ENCODE measurements at regions not wholly inside any gene's neighbourhood (a gene's known extent, or its start where the extent isn't known, plus 50 kb on each side); places are given as distances from the start of the nearest gene placed in this dataset.

DNA sequence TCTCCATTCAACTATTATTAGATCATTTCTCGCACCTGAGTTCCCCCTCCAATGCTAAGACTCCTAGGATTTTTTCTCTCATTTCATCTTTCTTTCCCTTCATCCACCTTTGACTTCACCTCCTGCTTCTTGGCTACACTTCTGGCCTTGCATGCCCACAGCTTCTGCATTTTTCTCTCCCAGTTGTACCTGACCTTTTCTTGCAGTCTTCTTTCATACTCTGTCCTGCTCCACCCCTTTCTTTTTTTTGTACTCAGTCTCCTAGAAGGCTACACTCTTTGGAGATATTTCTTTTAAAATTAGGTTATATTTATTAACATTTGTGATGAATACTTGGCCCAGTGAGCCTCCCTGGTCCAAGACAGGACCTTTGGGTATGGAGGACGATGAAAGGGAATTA lies 190.4 kb downstream of the DEPDC1B start:
- no peaks in the 10 kb centered on the region for H3K9me2 ChIP-seq (ENCODE audit: insufficient read depth)
- H3K4me2 ChIP-seq (ENCODE audit: unreplicated experiment): no peak overlapping the region
- H3K27me3 ChIP-seq (replicated peaks; ENCODE audit: insufficient read depth): peaks cover 25% of the 10 kb centered on the region; the same call in 1 of the 2 replicates
- DNase-seq: no peak
- H4K20me1 ChIP-seq (ENCODE audit: insufficient read depth): no peaks in the 10 kb centered on the region
- H3K27ac ChIP-seq: no peak overlapping the region
- no peak overlapping the region for H3K9ac ChIP-seq
- no peaks in the 10 kb centered on the region for H3K36me3 ChIP-seq (ENCODE audit: low read depth)
- in situ Hi-C loops (cut with MboI): no loop called here
- no peak overlapping the region for H2AFZ ChIP-seq
- no peaks in the 10 kb centered on the region for H3K79me2 ChIP-seq (ENCODE audit: insufficient read depth)
- H3F3A ChIP-seq (ENCODE audit: insufficient read depth): no peaks in the 10 kb centered on the region
- TF ChIP-seq EZH2phosphoT487 (IDR thresholded peaks at IDR 0.05; ENCODE audit: insufficient read depth, low read depth): no peak
- no peak for TF ChIP-seq EZH2 (IDR thresholded peaks at IDR 0.05; ENCODE audit: insufficient read depth, poor library complexity, severe bottlenecking)
- no peaks in the 10 kb centered on the region for H3K9me3 ChIP-seq (ENCODE audit: low read depth)
- no peaks in the 10 kb centered on the region for H3K4me1 ChIP-seq (ENCODE audit: insufficient read depth)
- 19 to 23% methylated on average over 2 of the region's 2 CpGs for WGBS, 2 experiments (ENCODE audit: low coverage in 1 of 2, low lambda C conversion rate in 2 of 2, missing lambda C conversion rate in 2 of 2)
- H3K4me3 ChIP-seq: no peak overlapping the region

DNA sequence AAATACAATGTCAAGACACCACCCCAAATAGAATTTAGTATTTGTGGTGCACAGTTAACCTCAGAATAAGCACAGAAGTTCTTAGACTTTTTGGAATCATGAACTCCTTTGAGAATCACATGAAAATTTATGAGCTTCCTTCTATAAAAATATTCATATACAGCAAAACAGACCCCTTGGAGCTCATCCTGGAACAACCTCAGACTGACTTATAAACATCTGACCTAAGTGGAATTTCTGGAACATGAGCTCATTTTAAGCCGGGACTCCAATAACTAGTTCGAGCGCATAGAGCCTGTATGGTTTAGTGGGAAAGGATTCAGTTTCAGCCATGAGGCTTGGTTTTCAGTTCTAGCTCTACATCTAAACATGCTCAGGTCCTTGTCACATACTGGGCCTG lies 192.3 kb downstream of the DEPDC1B start:
- Histone ChIP-seq H3K36me3 (ENCODE audit: low read depth) (no peaks in the 10 kb centered on the region), H3K9me3 (ENCODE audit: low read depth) (no peaks in the 10 kb centered on the region), H3K79me2 (ENCODE audit: insufficient read depth) (no peaks in the 10 kb centered on the region), H3K4me1 (ENCODE audit: insufficient read depth) (no peaks in the 10 kb centered on the region), H2AFZ (no peak overlapping the region), H3K9ac (no peak overlapping the region), H3F3A (ENCODE audit: insufficient read depth) (no peaks in the 10 kb centered on the region), H4K20me1 (ENCODE audit: insufficient read depth) (no peaks in the 10 kb centered on the region), H3K4me3 (no peak overlapping the region), H3K4me2 (ENCODE audit: unreplicated experiment) (no peak overlapping the region), H3K27me3 (replicated peaks; ENCODE audit: insufficient read depth) (peaks cover 19% of the 10 kb centered on the region; the same call in 1 of the 2 replicates), H3K9me2 (ENCODE audit: insufficient read depth) (no peaks in the 10 kb centered on the region), H3K27ac (no peak overlapping the region)
- in situ Hi-C loops (cut with MboI): no loop called here
- WGBS, 2 experiments (ENCODE audit: low coverage in 1 of 2, low lambda C conversion rate in 2 of 2, missing lambda C conversion rate in 2 of 2): 7 to 21% methylated on average over 3 of the region's 3 CpGs
- TF ChIP-seq EZH2 (IDR thresholded peaks at IDR 0.05; ENCODE audit: insufficient read depth, poor library complexity, severe bottlenecking) (no peak), EZH2phosphoT487 (IDR thresholded peaks at IDR 0.05; ENCODE audit: insufficient read depth, low read depth) (no peak)
- DNase-seq: no peak

DNA sequence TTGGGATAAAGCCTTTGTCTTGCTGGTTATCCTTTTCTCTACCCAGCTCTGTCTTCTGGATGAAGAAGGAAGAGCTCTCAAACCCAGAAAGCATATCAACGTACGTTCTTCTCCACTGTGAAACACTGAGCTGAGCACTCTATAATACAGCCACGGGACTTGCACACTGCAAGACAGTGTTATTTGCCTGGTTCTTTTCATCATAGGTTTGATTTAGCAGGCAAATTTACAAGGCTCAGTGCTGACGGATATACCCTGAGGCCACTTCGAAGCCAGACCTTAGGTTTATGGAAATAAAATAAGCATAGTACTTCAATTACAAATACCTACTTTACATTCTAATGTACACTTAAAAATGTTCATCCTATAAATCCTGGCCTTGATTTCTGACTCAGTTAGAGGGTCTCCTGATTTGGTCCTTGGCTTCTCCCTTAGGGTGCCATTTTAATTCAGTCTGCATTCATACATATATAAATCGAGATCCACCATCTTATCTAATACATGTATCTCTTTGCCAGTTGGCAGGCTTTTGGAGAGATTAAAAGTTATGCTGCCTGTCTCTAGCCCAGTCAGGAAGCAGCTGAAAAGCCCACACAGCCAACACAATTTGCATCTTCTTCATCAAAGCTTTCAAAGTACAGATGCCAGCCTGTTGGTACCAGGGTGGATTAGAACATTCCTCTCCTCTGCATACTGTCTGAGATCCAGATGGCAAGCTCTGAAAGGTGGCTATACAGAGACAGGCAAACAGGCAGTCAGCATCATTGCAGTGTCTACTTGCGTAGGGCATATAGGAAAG lies 194.4 kb downstream of the DEPDC1B start:
- no peaks in the 10 kb centered on the region for H3K79me2 ChIP-seq (ENCODE audit: insufficient read depth)
- no peak overlapping the region for H3K27ac ChIP-seq
- H3K4me1 ChIP-seq (ENCODE audit: insufficient read depth): no peaks in the 10 kb centered on the region
- H3F3A ChIP-seq (ENCODE audit: insufficient read depth): no peaks in the 10 kb centered on the region
- H3K36me3 ChIP-seq (ENCODE audit: low read depth): no peaks in the 10 kb centered on the region
- no peak overlapping the region for H2AFZ ChIP-seq
- in situ Hi-C loops (cut with MboI): no loop called here
- H4K20me1 ChIP-seq (ENCODE audit: insufficient read depth): no peaks in the 10 kb centered on the region
- no peak overlapping the region for H3K9ac ChIP-seq
- 37 to 40% methylated on average over 7 of the region's 7 CpGs for WGBS, 2 experiments (ENCODE audit: low coverage in 1 of 2, low lambda C conversion rate in 2 of 2, missing lambda C conversion rate in 2 of 2)
- H3K27me3 ChIP-seq (replicated peaks; ENCODE audit: insufficient read depth): peaks cover 10% of the 10 kb centered on the region; the same call in 1 of the 2 replicates
- no peak overlapping the region for H3K4me2 ChIP-seq (ENCODE audit: unreplicated experiment)
- no peak overlapping the region for H3K4me3 ChIP-seq
- no peaks in the 10 kb centered on the region for H3K9me3 ChIP-seq (ENCODE audit: low read depth)
- no peaks in the 10 kb centered on the region for H3K9me2 ChIP-seq (ENCODE audit: insufficient read depth)
- TF ChIP-seq EZH2 (IDR thresholded peaks at IDR 0.05; ENCODE audit: insufficient read depth, poor library complexity, severe bottlenecking) (no peak), EZH2phosphoT487 (IDR thresholded peaks at IDR 0.05; ENCODE audit: insufficient read depth, low read depth) (no peak)
- DNase-seq: no peak

DNA sequence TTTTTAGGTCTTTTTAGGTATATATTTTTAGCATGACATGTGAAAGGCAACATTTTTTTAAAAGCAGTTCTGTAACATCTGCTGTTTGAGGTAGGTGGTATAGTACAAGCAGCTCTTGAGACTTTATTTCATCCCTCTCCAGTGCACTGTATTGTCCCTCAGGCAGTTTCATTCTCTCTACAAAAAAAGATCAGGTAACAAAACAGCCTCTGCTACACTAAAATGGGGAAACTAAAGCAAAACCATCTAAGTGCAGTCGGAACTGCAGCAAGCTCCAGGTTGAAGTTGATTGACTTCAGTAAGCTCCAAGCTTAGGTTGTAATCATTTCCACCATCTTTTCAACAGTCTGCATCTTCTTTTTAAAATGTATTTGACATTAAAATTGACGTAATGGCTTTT lies 195.6 kb downstream of the DEPDC1B start:
- Histone ChIP-seq H3K4me2 (ENCODE audit: unreplicated experiment) (no peak overlapping the region), H2AFZ (no peak overlapping the region), H3K36me3 (ENCODE audit: low read depth) (no peaks in the 10 kb centered on the region), H3K79me2 (ENCODE audit: insufficient read depth) (no peaks in the 10 kb centered on the region), H3K9me3 (ENCODE audit: low read depth) (no peaks in the 10 kb centered on the region), H3K4me3 (no peak overlapping the region), H3K4me1 (ENCODE audit: insufficient read depth) (no peaks in the 10 kb centered on the region), H3K27ac (no peak overlapping the region), H3K9me2 (ENCODE audit: insufficient read depth) (no peaks in the 10 kb centered on the region), H3F3A (ENCODE audit: insufficient read depth) (no peaks in the 10 kb centered on the region), H4K20me1 (ENCODE audit: insufficient read depth) (no peaks in the 10 kb centered on the region), H3K27me3 (replicated peaks; ENCODE audit: insufficient read depth) (peaks cover 7% of the 10 kb centered on the region; the same call in 1 of the 2 replicates), H3K9ac (no peak overlapping the region)
- DNase-seq: no peak
- in situ Hi-C loops (cut with MboI): no loop called here
- 28 to 40% methylated on average over 2 of the region's 2 CpGs for WGBS, 2 experiments (ENCODE audit: low coverage in 1 of 2, low lambda C conversion rate in 2 of 2, missing lambda C conversion rate in 2 of 2)
- TF ChIP-seq EZH2 (IDR thresholded peaks at IDR 0.05; ENCODE audit: insufficient read depth, poor library complexity, severe bottlenecking): no peak
- TF ChIP-seq EZH2phosphoT487 (IDR thresholded peaks at IDR 0.05; ENCODE audit: insufficient read depth, low read depth): no peak

Data from GM23248 (cell line).